ENCODE measurements at regions not wholly inside any gene's neighbourhood (a gene's known extent, or its start where the extent isn't known, plus 50 kb on each side); places are given as distances from the start of the nearest gene placed in this dataset.

DNA sequence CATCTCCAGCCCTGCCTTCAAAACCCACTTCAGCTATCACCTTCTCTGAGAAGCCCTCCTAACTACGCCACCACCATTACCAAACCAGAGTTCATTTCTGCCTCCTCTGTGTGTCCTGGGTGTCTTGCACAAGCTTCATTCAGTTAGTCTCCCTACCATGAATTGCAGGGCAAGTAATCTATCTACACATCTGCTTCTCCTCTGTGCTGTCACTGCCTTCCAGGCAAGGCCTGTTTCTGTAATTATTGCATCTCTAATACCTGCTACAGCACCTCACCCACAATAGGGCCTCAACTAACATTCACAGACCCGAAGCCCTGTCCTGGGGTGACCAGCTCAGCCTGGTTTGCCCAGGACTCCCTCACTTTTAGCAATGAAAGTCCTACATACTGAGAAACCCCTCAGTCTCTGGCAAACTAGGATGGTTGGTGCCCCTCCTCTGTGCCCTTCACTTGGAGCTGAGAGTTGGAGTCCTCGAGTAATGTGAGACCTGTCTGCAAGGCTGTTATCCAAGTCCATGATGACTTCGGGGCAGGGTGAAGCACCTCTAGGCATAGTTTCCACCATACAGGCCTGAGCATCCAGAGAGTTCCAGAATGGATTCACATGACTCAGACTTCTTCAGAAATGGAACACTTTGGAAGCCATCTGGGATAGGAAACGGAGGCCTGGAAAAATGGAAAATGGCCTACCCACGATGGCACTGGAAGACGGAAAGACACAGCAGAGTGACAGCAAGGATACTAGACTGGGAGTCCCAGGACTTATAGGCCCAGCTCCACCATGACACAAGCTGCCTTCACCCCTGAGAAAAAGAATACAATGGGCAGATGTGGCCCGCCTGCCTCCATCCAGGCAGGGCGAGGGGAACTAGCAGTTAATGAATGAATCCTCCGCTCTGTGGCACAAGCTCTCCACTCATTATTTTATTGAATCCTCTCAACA, 269.3 kb downstream of the BUD13 start:
- no peak for DNase-seq

DNA sequence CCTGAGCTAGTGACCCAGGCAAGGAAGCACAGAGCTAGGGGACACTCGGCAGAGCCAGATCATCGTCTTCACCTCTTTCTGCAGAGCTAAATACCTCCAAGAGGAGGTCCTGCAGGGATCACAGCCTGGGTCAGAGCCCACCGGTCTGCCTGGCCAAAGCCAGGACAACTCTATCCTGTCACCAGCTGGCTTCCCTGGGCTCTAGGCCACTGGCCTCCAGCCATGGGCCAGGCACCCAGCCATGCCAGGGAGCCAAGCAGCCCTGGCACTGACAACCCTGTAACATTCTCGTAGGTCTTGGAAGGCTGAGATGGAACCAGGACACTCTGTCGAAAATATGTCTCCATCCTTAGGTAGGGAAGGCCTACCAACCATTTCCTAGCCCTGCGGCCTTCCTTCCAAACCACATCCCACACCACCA, 270.1 kb downstream of the BUD13 start:
- no peak for DNase-seq

DNA sequence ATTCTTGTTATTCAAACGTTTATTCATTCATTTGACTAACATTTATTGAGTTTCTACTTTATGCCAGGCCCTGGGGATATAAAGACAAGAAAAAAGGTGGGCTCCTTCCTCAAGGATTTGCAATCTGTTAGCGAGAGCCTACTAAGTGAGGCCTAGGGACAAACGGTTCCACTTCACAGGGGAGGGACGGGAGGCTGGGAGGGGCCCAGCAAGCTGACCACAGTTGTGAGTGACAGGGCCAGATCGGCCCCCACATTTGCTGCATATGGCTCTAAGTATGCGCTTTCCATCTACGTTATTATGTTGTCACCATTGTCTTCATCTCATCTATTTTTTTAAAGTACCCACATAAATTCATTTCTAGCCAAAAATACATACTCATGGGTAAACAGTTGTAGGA, 271.1 kb downstream of the BUD13 start:
- DNase-seq, result no peak

GRCh38 chr11:116500947-116501602, 271.7 kb downstream of the BUD13 start:
- no peak for DNase-seq

DNA sequence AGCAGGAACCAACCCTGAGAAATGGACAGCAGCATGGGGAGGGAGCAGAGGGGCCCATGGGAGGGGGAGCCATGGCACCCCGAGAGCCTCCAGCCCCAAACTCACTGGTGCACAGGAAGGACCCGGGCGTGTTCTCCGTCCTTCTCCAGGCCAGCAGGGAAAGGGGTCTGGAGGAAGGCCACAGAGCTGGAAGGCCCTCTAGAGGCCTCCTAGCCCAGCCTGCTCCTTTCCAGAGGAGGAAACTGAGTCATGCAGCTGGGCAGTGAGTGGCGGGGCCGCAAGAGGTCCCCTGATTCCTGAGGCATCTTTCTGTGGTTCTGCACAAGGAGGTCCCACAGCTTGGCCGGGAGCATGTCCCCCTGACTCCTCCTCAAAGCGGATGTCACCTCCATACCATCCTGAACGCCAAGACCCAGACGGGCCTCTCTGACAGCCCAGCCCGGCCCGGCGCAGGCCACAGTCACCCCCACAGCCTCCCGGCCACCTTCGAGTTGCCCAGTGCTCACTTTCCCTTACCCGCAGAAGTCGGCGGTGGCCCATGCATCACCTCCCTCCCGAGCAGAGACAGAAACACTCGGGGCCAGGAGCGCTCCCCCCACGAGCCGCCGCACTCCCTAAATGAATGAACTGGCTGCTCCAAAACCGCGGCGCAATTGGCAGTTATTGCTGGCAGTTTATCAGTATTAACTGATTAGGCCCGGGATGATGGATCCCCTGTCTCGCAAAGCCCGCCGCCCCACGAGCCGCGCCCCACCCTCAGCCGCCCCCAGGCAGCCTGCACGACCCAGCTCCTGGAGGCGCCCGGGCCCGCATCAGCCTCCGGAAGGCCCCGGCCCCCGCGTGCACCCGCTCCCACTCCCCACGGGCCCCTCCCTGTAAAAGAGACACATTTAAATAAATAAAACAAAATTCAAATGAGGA, 272.5 kb downstream of the BUD13 start:
- DNase-seq, result no peak

- DNase-seq, result peak; percentile 58
Observed at GRCh38 chr11:116499396-116500003, 273.3 kb downstream of the BUD13 start.

GRCh38 chr11:116498161-116498560, 274.6 kb downstream of the BUD13 start:
- no peak for DNase-seq

DNA sequence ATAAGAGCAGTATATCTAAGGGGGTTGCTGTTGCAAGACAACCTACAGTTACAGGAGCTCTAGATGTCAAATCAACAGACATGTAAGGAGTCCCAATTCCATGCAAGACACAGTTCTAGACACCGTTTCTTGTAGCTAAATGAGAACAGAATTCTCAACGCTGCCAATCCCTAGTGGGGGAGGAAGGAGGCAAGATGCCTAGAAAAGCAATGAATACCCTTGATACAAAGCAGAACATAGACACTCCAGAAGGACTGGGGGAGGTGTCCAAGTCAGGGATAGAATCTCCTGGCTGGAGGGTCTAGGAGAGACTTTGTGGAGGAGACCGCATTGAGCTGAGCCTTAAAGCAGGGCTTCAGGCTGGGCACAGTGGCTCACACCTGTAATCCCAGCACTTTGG, 280.2 kb downstream of the BUD13 start:
- no peak for DNase-seq

- DNase-seq, result no peak
Observed at GRCh38 chr11:116488836-116489389, 283.9 kb downstream of the BUD13 start.

- DNase-seq, result no peak
Observed at GRCh38 chr11:116485425-116485824, 287.4 kb downstream of the BUD13 start.

GRCh38 chr11:116482716-116483115, 290.1 kb downstream of the BUD13 start:
- no peak for DNase-seq

GRCh38 chr11:116481126-116481675, 291.6 kb downstream of the BUD13 start:
- no peak for DNase-seq

GRCh38 chr11:116478669-116479668, 293.8 kb downstream of the BUD13 start:
- no peak for DNase-seq

- no peak for DNase-seq
Observed at GRCh38 chr11:116478205-116478604, 294.6 kb downstream of the BUD13 start.

DNA sequence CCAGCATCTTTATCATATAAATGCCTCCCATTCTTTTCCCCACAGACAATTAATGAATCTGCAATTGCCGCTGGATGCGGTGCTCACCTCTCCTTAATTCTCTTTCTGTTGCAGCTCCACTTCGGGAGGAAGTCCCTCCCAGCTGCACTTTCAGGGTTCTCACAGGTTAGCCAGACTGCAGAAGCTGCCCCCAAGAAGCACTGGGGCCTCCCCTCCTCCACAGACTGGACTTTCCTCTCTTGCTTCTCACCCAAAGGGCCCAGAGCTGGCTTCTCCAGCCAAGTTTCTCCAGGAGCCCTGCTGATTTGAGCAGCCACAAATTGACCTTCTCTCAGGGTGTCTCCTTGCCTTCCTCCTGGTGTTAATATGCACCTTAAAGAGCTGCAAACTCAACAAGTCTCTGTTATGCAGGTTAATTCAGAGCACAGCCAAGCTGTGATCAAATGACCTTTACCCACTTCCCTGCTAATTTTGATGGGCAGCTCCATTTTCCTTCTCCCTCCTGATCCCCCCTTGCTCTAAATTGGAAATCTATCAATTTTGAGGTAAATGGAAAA, 298.9 kb downstream of the BUD13 start:
- DNase-seq, result no peak

GRCh38 chr11:116473206-116473769, 299.5 kb downstream of the BUD13 start:
- DNase-seq, result no peak

DNA sequence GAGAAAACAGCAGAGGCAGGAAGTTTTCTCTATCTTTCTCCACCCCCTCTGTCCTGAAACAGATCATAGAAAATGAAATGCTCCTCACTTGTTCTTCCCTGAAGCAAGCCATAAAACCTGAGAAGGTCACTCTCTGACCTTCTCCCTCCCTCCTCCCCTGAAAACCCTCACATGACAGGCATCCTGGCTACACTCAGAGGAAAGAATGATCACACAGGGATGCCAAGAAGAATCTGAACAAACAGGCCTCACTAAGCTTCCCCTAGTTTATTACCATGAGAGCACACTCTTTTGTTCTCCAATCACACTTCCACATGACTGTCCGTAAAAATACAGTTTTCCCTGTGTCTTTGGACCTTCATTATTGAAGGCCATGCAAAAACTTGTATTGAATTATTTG, 300.1 kb downstream of the BUD13 start:
- DNase-seq, result no peak

- DNase-seq, result peak; percentile 38
Observed at GRCh38 chr11:116471608-116472256, 301.1 kb downstream of the BUD13 start.

DNA sequence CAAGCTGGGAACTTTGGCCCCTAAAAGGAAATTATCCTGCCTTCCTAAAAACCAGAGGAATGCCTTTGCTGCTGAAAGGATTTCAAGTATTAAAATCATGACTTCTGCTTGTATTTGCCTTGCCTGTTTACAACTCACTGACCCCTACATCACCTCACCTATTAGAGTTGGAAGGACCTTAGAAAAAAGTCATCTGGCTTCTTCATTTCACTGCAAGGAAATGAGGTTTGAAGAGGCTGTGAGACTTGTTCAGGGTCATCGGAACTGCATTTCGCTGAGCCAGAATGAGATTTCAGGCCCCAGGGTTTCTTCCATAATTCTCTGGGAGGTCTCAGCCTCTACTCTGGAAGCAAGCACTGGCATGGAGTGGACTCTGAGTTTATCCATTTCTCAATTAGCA, 304.1 kb downstream of the BUD13 start:
- DNase-seq, result no peak

Measured in EL (cell line).